ENCODE measurements at regions not wholly inside any gene's neighbourhood (a gene's known extent, or its start where the extent isn't known, plus 50 kb on each side); places are given as distances from the start of the nearest gene placed in this dataset.

- Histone ChIP-seq H3K4me2 (ENCODE audit: insufficient read depth, low read length) (peak overlapping the region; percentile 68), H3K4me1 (ENCODE audit: insufficient read depth, low read length) (peaks cover 14% of the 10 kb centered on the region), H3K27ac (ENCODE audit: low read depth, low read length) (peak overlapping the region; percentile 75), H4K20me1 (ENCODE audit: insufficient read depth, low read length) (no peaks in the 10 kb centered on the region), H2AFZ (ENCODE audit: low read length) (peak overlapping the region; percentile 43), H3K79me2 (ENCODE audit: insufficient read depth, low read length) (no peaks in the 10 kb centered on the region), H3K27me3 (ENCODE audit: insufficient read depth, low read length) (no peaks in the 10 kb centered on the region), H3K9me3 (ENCODE audit: low read depth, low read length) (no peaks in the 10 kb centered on the region), H3K36me3 (ENCODE audit: insufficient read depth, low read length) (no peaks in the 10 kb centered on the region), H3K4me3 (ENCODE audit: insufficient read depth, low read length) (no peak overlapping the region)
- DNase-seq (ENCODE audit: insufficient read length, low spot score, missing footprints), result peak; percentile 73
- TF ChIP-seq, protein P1, sequence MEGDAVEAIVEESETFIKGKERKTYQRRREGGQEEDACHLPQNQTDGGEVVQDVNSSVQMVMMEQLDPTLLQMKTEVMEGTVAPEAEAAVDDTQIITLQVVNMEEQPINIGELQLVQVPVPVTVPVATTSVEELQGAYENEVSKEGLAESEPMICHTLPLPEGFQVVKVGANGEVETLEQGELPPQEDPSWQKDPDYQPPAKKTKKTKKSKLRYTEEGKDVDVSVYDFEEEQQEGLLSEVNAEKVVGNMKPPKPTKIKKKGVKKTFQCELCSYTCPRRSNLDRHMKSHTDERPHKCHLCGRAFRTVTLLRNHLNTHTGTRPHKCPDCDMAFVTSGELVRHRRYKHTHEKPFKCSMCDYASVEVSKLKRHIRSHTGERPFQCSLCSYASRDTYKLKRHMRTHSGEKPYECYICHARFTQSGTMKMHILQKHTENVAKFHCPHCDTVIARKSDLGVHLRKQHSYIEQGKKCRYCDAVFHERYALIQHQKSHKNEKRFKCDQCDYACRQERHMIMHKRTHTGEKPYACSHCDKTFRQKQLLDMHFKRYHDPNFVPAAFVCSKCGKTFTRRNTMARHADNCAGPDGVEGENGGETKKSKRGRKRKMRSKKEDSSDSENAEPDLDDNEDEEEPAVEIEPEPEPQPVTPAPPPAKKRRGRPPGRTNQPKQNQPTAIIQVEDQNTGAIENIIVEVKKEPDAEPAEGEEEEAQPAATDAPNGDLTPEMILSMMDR (IDR thresholded peaks at IDR 0.05; ENCODE audit: extremely low read depth, low read depth, low read length), result no peak
Observed at GRCh38 chr9:87184956-87185642, 237.8 kb upstream of the GAS1 start.

DNA sequence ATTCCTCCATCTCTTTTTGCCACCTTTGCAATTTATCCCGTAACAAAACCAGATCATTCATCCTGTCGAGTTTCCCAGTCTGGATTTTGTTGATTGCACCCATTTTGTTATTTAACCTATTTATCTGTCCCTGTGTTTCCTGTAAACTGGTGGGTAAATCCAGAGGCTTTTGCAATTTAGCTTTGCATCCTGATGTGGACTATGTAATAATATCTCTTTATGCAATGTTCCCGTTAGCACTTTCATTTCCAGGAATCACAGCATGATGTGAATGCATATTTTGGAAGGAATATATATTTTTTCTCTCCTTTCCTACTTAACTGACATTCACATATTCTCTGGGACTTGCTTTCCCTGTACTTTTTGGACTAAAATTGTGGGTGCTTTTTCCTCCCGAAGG is 240.3 kb upstream of the GAS1 start:
- H3K36me3 ChIP-seq (ENCODE audit: insufficient read depth, low read length), result no peaks in the 10 kb centered on the region
- no peak overlapping the region for H3K4me3 ChIP-seq (ENCODE audit: insufficient read depth, low read length)
- no peaks in the 10 kb centered on the region for H4K20me1 ChIP-seq (ENCODE audit: insufficient read depth, low read length)
- no peaks in the 10 kb centered on the region for H3K27me3 ChIP-seq (ENCODE audit: insufficient read depth, low read length)
- no peak overlapping the region for H3K4me2 ChIP-seq (ENCODE audit: insufficient read depth, low read length)
- H3K9me3 ChIP-seq (ENCODE audit: low read depth, low read length), result no peaks in the 10 kb centered on the region
- no peak for DNase-seq (ENCODE audit: insufficient read length, low spot score, missing footprints)
- H2AFZ ChIP-seq (ENCODE audit: low read length), result no peak overlapping the region
- H3K27ac ChIP-seq (ENCODE audit: low read depth, low read length), result no peak overlapping the region
- no peaks in the 10 kb centered on the region for H3K79me2 ChIP-seq (ENCODE audit: insufficient read depth, low read length)
- H3K4me1 ChIP-seq (ENCODE audit: insufficient read depth, low read length), result peaks cover 14% of the 10 kb centered on the region
- TF ChIP-seq, protein P1 (IDR thresholded peaks at IDR 0.05; ENCODE audit: extremely low read depth, low read depth, low read length), result no peak

DNA sequence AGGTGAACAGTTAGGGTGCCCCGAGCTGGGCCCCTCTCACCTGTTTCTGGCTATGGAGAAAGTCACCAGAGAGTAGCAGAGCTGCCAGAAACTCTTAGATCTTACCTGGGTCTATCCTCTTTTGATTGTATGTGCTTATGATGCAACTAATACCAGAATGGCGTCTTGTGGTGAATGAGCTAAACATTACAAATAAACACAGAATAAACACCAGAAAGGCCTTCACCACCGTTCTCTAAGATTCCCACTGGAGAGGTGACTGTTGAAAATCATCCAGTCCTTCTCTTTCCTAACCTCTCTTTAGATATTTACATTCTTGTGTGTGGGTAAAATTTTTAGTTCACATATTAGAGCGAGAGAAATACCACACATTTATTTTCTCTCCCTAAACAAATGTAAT is 241.7 kb upstream of the GAS1 start:
- H2AFZ ChIP-seq (ENCODE audit: low read length), result no peak overlapping the region

GRCh38 chr9:87193151-87193550 is 245.8 kb upstream of the GAS1 start:
- Histone ChIP-seq H3K36me3 (ENCODE audit: insufficient read depth, low read length) (no peaks in the 10 kb centered on the region), H3K4me3 (ENCODE audit: insufficient read depth, low read length) (no peak overlapping the region), H3K79me2 (ENCODE audit: insufficient read depth, low read length) (no peaks in the 10 kb centered on the region), H3K27me3 (ENCODE audit: insufficient read depth, low read length) (no peaks in the 10 kb centered on the region), H3K9me3 (ENCODE audit: low read depth, low read length) (no peaks in the 10 kb centered on the region), H4K20me1 (ENCODE audit: insufficient read depth, low read length) (no peaks in the 10 kb centered on the region), H3K4me1 (ENCODE audit: insufficient read depth, low read length) (peaks cover 25% of the 10 kb centered on the region), H3K4me2 (ENCODE audit: insufficient read depth, low read length) (no peak overlapping the region), H2AFZ (ENCODE audit: low read length) (no peak overlapping the region), H3K27ac (ENCODE audit: low read depth, low read length) (peak overlapping the region; percentile 83)
- TF ChIP-seq, protein P1 (IDR thresholded peaks at IDR 0.05; ENCODE audit: extremely low read depth, low read depth, low read length), result no peak
- DNase-seq (ENCODE audit: insufficient read length, low spot score, missing footprints), result no peak

More for the DNA sequence above, 241.7 kb upstream of the GAS1 start:
- DNase-seq (ENCODE audit: insufficient read length, low spot score, missing footprints), result no peak
- H3K4me1 ChIP-seq (ENCODE audit: insufficient read depth, low read length), result peaks cover 25% of the 10 kb centered on the region
- H3K79me2 ChIP-seq (ENCODE audit: insufficient read depth, low read length), result no peaks in the 10 kb centered on the region
- no peak overlapping the region for H3K4me3 ChIP-seq (ENCODE audit: insufficient read depth, low read length)
- H3K36me3 ChIP-seq (ENCODE audit: insufficient read depth, low read length), result no peaks in the 10 kb centered on the region
- TF ChIP-seq, protein P1 (IDR thresholded peaks at IDR 0.05; ENCODE audit: extremely low read depth, low read depth, low read length), result no peak
- H3K4me2 ChIP-seq (ENCODE audit: insufficient read depth, low read length), result no peak overlapping the region
- H3K27ac ChIP-seq (ENCODE audit: low read depth, low read length), result no peak overlapping the region
- H3K27me3 ChIP-seq (ENCODE audit: insufficient read depth, low read length), result no peaks in the 10 kb centered on the region
- H3K9me3 ChIP-seq (ENCODE audit: low read depth, low read length), result no peaks in the 10 kb centered on the region
- H4K20me1 ChIP-seq (ENCODE audit: insufficient read depth, low read length), result no peaks in the 10 kb centered on the region

Measured in osteoblast (primary cell).